ENCODE measurements at regions not wholly inside any gene's neighbourhood (a gene's known extent, or its start where the extent isn't known, plus 50 kb on each side); places are given as distances from the start of the nearest gene placed in this dataset.

DNA sequence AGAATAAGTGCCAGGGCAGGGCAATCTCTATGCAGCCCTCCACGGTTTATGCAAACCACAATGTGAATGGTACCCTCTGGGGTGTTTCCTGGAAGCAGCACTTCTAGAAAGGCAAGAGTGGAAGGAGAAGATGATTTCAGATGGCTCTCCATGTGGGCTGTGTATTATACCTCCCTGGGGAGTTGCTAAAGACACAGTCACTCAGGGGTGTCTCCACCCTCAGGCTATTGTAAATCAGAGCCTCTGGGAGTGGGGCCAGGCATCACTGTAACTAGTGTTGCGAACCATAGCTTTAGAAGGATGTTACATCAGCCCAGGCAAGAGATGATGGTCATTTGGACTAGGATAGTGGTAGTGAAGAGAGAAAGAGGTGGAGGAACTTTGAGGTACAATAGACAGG is 83.3 kb upstream of the ZKSCAN2 start (continued):
- no peak for TF ChIP-seq ZNF592 (IDR thresholded peaks at IDR 0.05)
- TF ChIP-seq, protein P1, sequence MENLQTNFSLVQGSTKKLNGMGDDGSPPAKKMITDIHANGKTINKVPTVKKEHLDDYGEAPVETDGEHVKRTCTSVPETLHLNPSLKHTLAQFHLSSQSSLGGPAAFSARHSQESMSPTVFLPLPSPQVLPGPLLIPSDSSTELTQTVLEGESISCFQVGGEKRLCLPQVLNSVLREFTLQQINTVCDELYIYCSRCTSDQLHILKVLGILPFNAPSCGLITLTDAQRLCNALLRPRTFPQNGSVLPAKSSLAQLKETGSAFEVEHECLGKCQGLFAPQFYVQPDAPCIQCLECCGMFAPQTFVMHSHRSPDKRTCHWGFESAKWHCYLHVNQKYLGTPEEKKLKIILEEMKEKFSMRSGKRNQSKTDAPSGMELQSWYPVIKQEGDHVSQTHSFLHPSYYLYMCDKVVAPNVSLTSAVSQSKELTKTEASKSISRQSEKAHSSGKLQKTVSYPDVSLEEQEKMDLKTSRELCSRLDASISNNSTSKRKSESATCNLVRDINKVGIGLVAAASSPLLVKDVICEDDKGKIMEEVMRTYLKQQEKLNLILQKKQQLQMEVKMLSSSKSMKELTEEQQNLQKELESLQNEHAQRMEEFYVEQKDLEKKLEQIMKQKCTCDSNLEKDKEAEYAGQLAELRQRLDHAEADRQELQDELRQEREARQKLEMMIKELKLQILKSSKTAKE (IDR thresholded peaks at IDR 0.05; ENCODE audit: low read depth, poor library complexity, severe bottlenecking) = no peak
- TF ChIP-seq IKZF2 (IDR thresholded peaks at IDR 0.05) = no peak
- TF ChIP-seq, protein P2, sequence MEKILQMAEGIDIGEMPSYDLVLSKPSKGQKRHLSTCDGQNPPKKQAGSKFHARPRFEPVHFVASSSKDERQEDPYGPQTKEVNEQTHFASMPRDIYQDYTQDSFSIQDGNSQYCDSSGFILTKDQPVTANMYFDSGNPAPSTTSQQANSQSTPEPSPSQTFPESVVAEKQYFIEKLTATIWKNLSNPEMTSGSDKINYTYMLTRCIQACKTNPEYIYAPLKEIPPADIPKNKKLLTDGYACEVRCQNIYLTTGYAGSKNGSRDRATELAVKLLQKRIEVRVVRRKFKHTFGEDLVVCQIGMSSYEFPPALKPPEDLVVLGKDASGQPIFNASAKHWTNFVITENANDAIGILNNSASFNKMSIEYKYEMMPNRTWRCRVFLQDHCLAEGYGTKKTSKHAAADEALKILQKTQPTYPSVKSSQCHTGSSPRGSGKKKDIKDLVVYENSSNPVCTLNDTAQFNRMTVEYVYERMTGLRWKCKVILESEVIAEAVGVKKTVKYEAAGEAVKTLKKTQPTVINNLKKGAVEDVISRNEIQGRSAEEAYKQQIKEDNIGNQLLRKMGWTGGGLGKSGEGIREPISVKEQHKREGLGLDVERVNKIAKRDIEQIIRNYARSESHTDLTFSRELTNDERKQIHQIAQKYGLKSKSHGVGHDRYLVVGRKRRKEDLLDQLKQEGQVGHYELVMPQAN (conservative IDR thresholded peaks at IDR 0.05) = no peak
- TF ChIP-seq EZH2 (IDR thresholded peaks at IDR 0.05; ENCODE audit: borderline replicate concordance, control insufficient read depth, low read depth, low read length) = no peak

All from GM12878 (cell line).